ENCODE measurements at regions not wholly inside any gene's neighbourhood (a gene's known extent, or its start where the extent isn't known, plus 50 kb on each side); places are given as distances from the start of the nearest gene placed in this dataset.

- no peak overlapping the region for H3K4ac ChIP-seq (ENCODE audit: low read length)
- H3K4me3 ChIP-seq (ENCODE audit: low read length in 2 of 2), result no peak overlapping the region
- no peak overlapping the region for H3K4me2 ChIP-seq (ENCODE audit: insufficient read depth, low read length, poor library complexity, severe bottlenecking)
- H3K9me3 ChIP-seq (replicated peaks in 1 of 2; ENCODE audit: control insufficient read depth in 2 of 2, insufficient read depth in 1 of 2, low read depth in 1 of 2, low read length in 2 of 2), result no peaks in the 10 kb centered on the region
- H2BK12ac ChIP-seq (ENCODE audit: low read length), result no peak overlapping the region
- H2BK120ac ChIP-seq (ENCODE audit: low read depth, low read length), result no peak overlapping the region
- no peaks in the 10 kb centered on the region for H3K79me1 ChIP-seq (ENCODE audit: low read depth, low read length)
- no peak overlapping the region for H4K91ac ChIP-seq (ENCODE audit: low read depth, low read length, poor library complexity)
- no peaks in the 10 kb centered on the region for H3K4me1 ChIP-seq (ENCODE audit: control insufficient read depth in 2 of 2, insufficient read depth in 1 of 2, low read depth in 1 of 2, low read length in 2 of 2)
- no CpG with 5 or more reads among the region's 3 CpGs for WGBS, 2 donors (ENCODE audit: extremely low coverage in 2 of 2, insufficient read length in 2 of 2, insufficient replicate concordance in 1 of 2)
- H3K14ac ChIP-seq (ENCODE audit: low read length), result no peak overlapping the region
- DNase-seq (ENCODE audit: low spot score), result no peak
- H3K18ac ChIP-seq (ENCODE audit: low read length), result no peak overlapping the region
- no peak overlapping the region for H2BK15ac ChIP-seq (ENCODE audit: low read length)
- no peak overlapping the region for H2BK5ac ChIP-seq (ENCODE audit: low read length)
- no peak overlapping the region for H4K8ac ChIP-seq (ENCODE audit: low read depth, low read length)
- H3K27me3 ChIP-seq (ENCODE audit: control insufficient read depth in 3 of 3, insufficient read depth in 3 of 3, low read depth in 1 of 3, low read length in 3 of 3), result peaks cover 0 to 11% (median 0%) of the 10 kb centered on the region in 3 experiments
- H3K27ac ChIP-seq (replicated peaks; ENCODE audit: low read length), result no peak overlapping the region
- no peak overlapping the region for H3K23ac ChIP-seq (ENCODE audit: low read depth, low read length, poor library complexity)
- H2AK5ac ChIP-seq (ENCODE audit: low read depth, low read length), result no peak overlapping the region
- H2AFZ ChIP-seq (ENCODE audit: low read length), result no peak overlapping the region
- H3K9ac ChIP-seq (ENCODE audit: low read depth, low read length, poor library complexity), result no peak overlapping the region
- no peaks in the 10 kb centered on the region for H3K36me3 ChIP-seq (replicated peaks in 1 of 2; ENCODE audit: control insufficient read depth in 2 of 2, insufficient read depth in 2 of 2, low read length in 2 of 2)
Measured at GRCh38 chr7:106169821-106170610, 57.9 kb upstream of the SYPL1 start.

- no peak overlapping the region for H2BK12ac ChIP-seq (ENCODE audit: low read length)
- no peak overlapping the region for H2BK5ac ChIP-seq (ENCODE audit: low read length)
- H2BK120ac ChIP-seq (ENCODE audit: low read depth, low read length), result no peak overlapping the region
- H3K27ac ChIP-seq (replicated peaks; ENCODE audit: low read length), result no peak overlapping the region
- no peaks in the 10 kb centered on the region for H3K36me3 ChIP-seq (replicated peaks in 1 of 2; ENCODE audit: control insufficient read depth in 2 of 2, insufficient read depth in 2 of 2, low read length in 2 of 2)
- H4K8ac ChIP-seq (ENCODE audit: low read depth, low read length), result no peak overlapping the region
- H3K4me3 ChIP-seq (ENCODE audit: low read length in 2 of 2), result no peak overlapping the region
- no peaks in the 10 kb centered on the region for H3K4me1 ChIP-seq (ENCODE audit: control insufficient read depth in 2 of 2, insufficient read depth in 1 of 2, low read depth in 1 of 2, low read length in 2 of 2)
- no peak overlapping the region for H2BK15ac ChIP-seq (ENCODE audit: low read length)
- no CpG with 5 or more reads among the region's 4 CpGs for WGBS, 2 donors (ENCODE audit: extremely low coverage in 2 of 2, insufficient read length in 2 of 2, insufficient replicate concordance in 1 of 2)
- no peak overlapping the region for H2AFZ ChIP-seq (ENCODE audit: low read length)
- peaks cover 4 to 7% of the 10 kb centered on the region in 2 donors for H3K9me3 ChIP-seq (replicated peaks in 1 of 2; ENCODE audit: control insufficient read depth in 2 of 2, insufficient read depth in 1 of 2, low read depth in 1 of 2, low read length in 2 of 2)
- H3K23ac ChIP-seq (ENCODE audit: low read depth, low read length, poor library complexity), result no peak overlapping the region
- no peak overlapping the region for H4K91ac ChIP-seq (ENCODE audit: low read depth, low read length, poor library complexity)
- no peak overlapping the region for H3K4me2 ChIP-seq (ENCODE audit: insufficient read depth, low read length, poor library complexity, severe bottlenecking)
- no peak for DNase-seq (ENCODE audit: low spot score)
- H3K4ac ChIP-seq (ENCODE audit: low read length), result no peak overlapping the region
- peaks cover 0 to 8% (median 0%) of the 10 kb centered on the region in 3 experiments for H3K27me3 ChIP-seq (ENCODE audit: control insufficient read depth in 3 of 3, insufficient read depth in 3 of 3, low read depth in 1 of 3, low read length in 3 of 3)
- H3K79me1 ChIP-seq (ENCODE audit: low read depth, low read length), result no peaks in the 10 kb centered on the region
- no peak overlapping the region for H3K14ac ChIP-seq (ENCODE audit: low read length)
- no peak overlapping the region for H3K9ac ChIP-seq (ENCODE audit: low read depth, low read length, poor library complexity)
- H2AK5ac ChIP-seq (ENCODE audit: low read depth, low read length), result no peak overlapping the region
- no peak overlapping the region for H3K18ac ChIP-seq (ENCODE audit: low read length)
Measured at GRCh38 chr7:106167439-106168136, 55.5 kb upstream of the SYPL1 start.

GRCh38 chr7:106166651-106167342 is 54.7 kb upstream of the SYPL1 start:
- DNase-seq (ENCODE audit: low spot score), result peak; percentile 62
- Histone ChIP-seq H3K18ac (ENCODE audit: low read length) (no peak overlapping the region), H2BK12ac (ENCODE audit: low read length) (no peak overlapping the region), H3K9ac (ENCODE audit: low read depth, low read length, poor library complexity) (no peak overlapping the region), H3K4me1 (ENCODE audit: control insufficient read depth in 2 of 2, insufficient read depth in 1 of 2, low read depth in 1 of 2, low read length in 2 of 2) (no peaks in the 10 kb centered on the region), H2BK15ac (ENCODE audit: low read length) (no peak overlapping the region), H2AK5ac (ENCODE audit: low read depth, low read length) (no peak overlapping the region), H3K9me3 (replicated peaks in 1 of 2; ENCODE audit: control insufficient read depth in 2 of 2, insufficient read depth in 1 of 2, low read depth in 1 of 2, low read length in 2 of 2) (peaks cover 4 to 7% of the 10 kb centered on the region in 2 donors), H3K4ac (ENCODE audit: low read length) (no peak overlapping the region), H4K8ac (ENCODE audit: low read depth, low read length) (no peak overlapping the region), H4K91ac (ENCODE audit: low read depth, low read length, poor library complexity) (no peak overlapping the region), H3K79me1 (ENCODE audit: low read depth, low read length) (no peaks in the 10 kb centered on the region), H3K27ac (replicated peaks; ENCODE audit: low read length) (no peak overlapping the region), H2BK5ac (ENCODE audit: low read length) (no peak overlapping the region), H3K14ac (ENCODE audit: low read length) (no peak overlapping the region), H3K36me3 (replicated peaks in 1 of 2; ENCODE audit: control insufficient read depth in 2 of 2, insufficient read depth in 2 of 2, low read length in 2 of 2) (no peaks in the 10 kb centered on the region), H3K23ac (ENCODE audit: low read depth, low read length, poor library complexity) (no peak overlapping the region), H2BK120ac (ENCODE audit: low read depth, low read length) (no peak overlapping the region), H3K4me3 (ENCODE audit: low read length in 2 of 2) (no peak overlapping the region), H3K4me2 (ENCODE audit: insufficient read depth, low read length, poor library complexity, severe bottlenecking) (no peak overlapping the region), H3K27me3 (ENCODE audit: control insufficient read depth in 3 of 3, insufficient read depth in 3 of 3, low read depth in 1 of 3, low read length in 3 of 3) (peaks cover 0 to 8% (median 0%) of the 10 kb centered on the region in 3 experiments), H2AFZ (ENCODE audit: low read length) (no peak overlapping the region)
- no CpG with 5 or more reads among the region's 7 CpGs for WGBS, 2 donors (ENCODE audit: extremely low coverage in 2 of 2, insufficient read length in 2 of 2, insufficient replicate concordance in 1 of 2)

- H3K9me3 ChIP-seq (replicated peaks in 1 of 2; ENCODE audit: control insufficient read depth in 2 of 2, insufficient read depth in 1 of 2, low read depth in 1 of 2, low read length in 2 of 2), result peaks cover 4 to 7% of the 10 kb centered on the region in 2 donors
- no peak overlapping the region for H3K4ac ChIP-seq (ENCODE audit: low read length)
- H3K14ac ChIP-seq (ENCODE audit: low read length), result no peak overlapping the region
- H3K27ac ChIP-seq (replicated peaks; ENCODE audit: low read length), result no peak overlapping the region
- no peak overlapping the region for H4K91ac ChIP-seq (ENCODE audit: low read depth, low read length, poor library complexity)
- H4K8ac ChIP-seq (ENCODE audit: low read depth, low read length), result no peak overlapping the region
- no peak overlapping the region for H2BK15ac ChIP-seq (ENCODE audit: low read length)
- no peak overlapping the region for H3K23ac ChIP-seq (ENCODE audit: low read depth, low read length, poor library complexity)
- peaks cover 0 to 8% (median 0%) of the 10 kb centered on the region in 3 experiments for H3K27me3 ChIP-seq (ENCODE audit: control insufficient read depth in 3 of 3, insufficient read depth in 3 of 3, low read depth in 1 of 3, low read length in 3 of 3)
- H3K36me3 ChIP-seq (replicated peaks in 1 of 2; ENCODE audit: control insufficient read depth in 2 of 2, insufficient read depth in 2 of 2, low read length in 2 of 2), result no peaks in the 10 kb centered on the region
- H3K4me1 ChIP-seq (ENCODE audit: control insufficient read depth in 2 of 2, insufficient read depth in 1 of 2, low read depth in 1 of 2, low read length in 2 of 2), result no peaks in the 10 kb centered on the region
- H2AFZ ChIP-seq (ENCODE audit: low read length), result no peak overlapping the region
- H2BK120ac ChIP-seq (ENCODE audit: low read depth, low read length), result no peak overlapping the region
- no peak for DNase-seq (ENCODE audit: low spot score)
- WGBS, 2 donors (ENCODE audit: extremely low coverage in 2 of 2, insufficient read length in 2 of 2, insufficient replicate concordance in 1 of 2), result no CpG with 5 or more reads among the region's 2 CpGs
- no peak overlapping the region for H2BK5ac ChIP-seq (ENCODE audit: low read length)
- H3K4me3 ChIP-seq (ENCODE audit: low read length in 2 of 2), result no peak overlapping the region
- H3K9ac ChIP-seq (ENCODE audit: low read depth, low read length, poor library complexity), result no peak overlapping the region
- no peaks in the 10 kb centered on the region for H3K79me1 ChIP-seq (ENCODE audit: low read depth, low read length)
- no peak overlapping the region for H3K18ac ChIP-seq (ENCODE audit: low read length)
- H2AK5ac ChIP-seq (ENCODE audit: low read depth, low read length), result no peak overlapping the region
- no peak overlapping the region for H2BK12ac ChIP-seq (ENCODE audit: low read length)
- H3K4me2 ChIP-seq (ENCODE audit: insufficient read depth, low read length, poor library complexity, severe bottlenecking), result no peak overlapping the region
Measured at GRCh38 chr7:106165337-106165736, 53.2 kb upstream of the SYPL1 start.

Data from neuronal stem cell (in vitro differentiated cells).